Globus pallidus (tissue), 1 donor: ENCODE measurements at regions not wholly inside any gene's neighbourhood (a gene's known extent, or its start where the extent isn't known, plus 50 kb on each side); places are given as distances from the start of the nearest gene placed in this dataset.
"Not testable (repeated sequence)": the region's sequence is repeated elsewhere in the genome, so short reads cannot be mapped to it uniquely, and the experiment has no call there.

Experiments used
- DNase-seq: peaks from one replicate; pipeline ENCODE4 v3.0.0-alpha.2; 2015; ENCODE audit warnings: low spot score

DNA sequence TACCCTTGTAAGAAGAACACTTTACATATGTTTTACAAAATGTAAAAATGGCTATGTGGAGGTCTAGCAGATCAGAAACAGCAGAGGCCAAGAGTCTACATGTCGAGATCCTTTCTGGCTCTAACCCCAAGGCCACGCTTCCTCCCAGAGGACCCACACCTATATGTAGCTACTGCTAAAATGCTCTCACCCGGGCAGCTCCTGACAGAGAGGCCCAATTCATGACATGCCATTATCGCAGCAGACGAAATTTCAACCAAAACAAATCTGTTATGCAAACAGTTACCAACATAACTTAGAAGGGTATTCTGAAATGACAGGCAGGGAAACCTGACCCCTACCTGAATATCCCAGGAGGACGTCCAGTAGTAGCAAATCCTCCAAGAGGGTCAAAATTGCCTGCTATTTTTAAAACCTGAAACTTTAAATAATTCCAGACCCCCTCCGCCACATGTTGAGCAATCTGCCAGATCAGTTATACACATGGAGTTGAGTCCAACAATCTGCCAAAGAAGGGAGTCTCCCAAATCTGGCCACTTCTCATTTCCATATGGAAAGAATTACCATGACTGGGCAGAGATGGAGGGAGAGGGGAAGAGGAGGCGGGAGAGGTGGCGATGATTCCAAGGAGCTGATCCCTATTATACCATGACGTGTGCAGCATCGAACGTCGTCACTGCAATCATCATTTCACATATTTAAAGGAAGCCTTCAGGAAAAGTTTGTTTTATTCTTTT is 192.9 kb upstream of the TBL1X start:
- no peak for DNase-seq

DNA sequence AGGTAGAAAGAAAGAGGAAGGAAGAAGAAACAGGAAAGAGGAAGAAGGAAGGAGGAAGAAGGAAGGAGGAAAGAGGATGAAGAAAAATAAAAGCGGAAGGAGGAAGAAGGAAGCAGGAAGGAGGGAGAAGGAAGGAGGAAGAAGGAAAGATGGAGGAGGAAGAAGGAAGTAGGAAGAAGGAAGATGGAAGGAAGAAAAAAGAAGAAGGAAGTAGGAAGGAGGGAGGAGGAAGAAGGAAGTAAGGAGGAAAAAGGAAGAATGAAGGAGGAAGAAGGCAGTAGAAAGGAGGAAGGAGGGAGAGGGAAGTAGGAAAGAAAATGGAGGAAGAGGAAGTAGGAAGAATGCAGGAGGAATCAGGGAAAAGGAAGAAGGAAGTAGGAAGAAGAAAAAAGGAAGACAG is 191.1 kb upstream of the TBL1X start:
- no peak for DNase-seq

DNA sequence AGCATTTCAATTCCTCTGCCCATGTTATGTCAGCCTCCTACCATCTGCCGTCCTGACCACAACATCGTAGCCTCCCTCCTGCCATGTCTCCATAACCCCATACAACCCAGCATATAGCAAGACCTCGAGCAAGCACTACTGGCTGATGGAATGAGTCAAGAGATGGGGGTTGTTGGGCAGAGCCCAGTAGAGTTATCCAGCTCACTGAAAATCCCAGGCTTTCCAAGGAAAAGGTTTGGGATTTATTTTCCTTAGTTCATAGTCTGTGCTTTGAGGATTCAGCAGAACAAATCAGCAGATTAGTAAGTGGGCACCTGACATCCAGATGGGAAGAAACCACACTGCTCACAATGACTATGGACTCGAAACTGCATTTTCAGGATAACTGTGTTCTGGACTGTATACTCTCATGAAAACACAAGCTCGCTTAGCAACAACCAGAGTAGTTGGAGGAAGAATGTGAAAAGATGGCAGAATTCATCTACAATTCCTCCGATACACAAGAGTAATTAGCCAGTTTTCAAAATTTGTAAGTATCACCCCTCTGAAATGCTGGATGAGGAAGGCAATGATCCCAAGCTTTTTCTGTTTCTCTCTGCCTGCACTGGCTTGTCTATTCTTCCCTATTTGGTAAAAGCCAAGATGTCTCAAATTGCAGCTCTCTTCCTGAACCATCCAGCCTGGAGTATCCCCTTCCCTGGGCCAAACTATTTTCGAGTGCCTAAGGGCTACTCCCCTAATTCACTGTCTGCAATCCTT is 186.2 kb upstream of the TBL1X start:
- no peak for DNase-seq

DNA sequence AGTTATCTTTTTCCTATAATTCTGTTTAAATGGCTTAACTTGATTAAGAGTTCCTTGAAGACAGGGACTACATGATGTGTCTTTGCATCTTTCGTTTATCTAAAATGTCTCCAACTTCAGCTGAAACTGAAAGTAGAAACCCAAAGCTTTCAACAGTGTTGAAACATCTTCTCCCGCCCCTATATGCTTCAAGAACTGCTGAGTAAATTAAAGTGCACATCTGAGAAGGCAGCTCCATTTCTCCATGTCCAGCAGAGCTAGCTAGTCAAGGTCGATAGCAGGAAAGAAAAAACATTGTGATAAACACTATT is 185.7 kb upstream of the TBL1X start:
- DNase-seq = peak; percentile 8

DNA sequence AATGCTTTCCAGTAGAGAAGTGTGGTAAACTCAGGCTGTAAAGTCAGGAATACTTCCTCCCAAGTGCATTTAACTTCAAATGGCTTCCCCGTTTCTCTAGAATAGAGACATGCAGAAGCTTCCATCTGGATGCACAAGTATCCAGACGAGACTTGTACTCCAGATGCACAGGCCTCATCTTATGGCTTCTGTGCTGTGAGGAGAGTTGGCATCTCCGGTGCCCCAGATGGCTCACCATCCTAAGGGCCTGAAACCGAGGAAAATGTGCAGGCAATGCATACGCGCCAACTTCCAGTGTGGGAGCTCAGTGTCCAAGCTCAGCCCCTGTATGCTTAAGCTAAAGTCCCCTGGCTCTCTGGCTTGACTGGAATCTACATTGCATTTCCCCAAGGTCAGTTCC is 184.0 kb upstream of the TBL1X start:
- DNase-seq = no peak

DNA sequence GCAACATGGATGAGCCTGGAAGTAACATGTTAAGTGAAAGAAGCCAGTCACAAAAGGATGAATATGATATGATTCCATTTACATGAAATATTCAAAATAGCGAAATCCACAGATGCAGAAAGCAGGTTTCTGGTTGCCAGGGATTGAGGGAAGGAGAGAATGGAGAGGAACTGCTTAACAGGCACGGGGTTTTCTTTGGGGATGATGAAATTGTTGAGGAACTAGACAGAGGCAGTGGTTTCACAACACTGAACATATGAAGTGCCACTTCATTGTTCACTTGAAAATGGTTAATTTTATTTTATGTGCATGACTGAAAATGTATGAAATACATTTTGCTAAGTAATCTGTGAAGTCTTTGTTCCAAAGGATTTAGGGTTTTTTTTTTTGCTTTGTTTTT is 182.5 kb upstream of the TBL1X start:
- no peak for DNase-seq

DNA sequence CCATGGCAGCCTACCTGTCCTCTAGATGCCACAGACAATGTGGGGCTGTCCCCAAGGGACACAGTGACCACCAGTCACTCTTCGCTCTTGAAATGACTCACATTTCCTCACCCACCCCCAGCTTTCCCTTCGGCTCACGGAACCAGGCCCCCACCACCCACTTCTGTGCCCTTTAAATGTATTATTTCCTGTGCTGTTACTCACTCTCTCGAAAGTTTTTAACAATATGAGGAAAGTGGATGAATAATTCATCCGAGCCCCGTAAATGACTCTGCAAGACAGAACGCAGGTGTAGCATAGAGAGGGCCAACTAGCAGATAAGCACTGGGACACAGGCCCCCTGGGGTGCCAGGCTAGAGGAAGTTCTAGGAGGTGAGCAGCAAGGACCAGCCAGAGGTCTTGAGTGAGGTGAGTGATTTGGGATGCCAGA is 179.5 kb upstream of the TBL1X start:
- no peak for DNase-seq

DNA sequence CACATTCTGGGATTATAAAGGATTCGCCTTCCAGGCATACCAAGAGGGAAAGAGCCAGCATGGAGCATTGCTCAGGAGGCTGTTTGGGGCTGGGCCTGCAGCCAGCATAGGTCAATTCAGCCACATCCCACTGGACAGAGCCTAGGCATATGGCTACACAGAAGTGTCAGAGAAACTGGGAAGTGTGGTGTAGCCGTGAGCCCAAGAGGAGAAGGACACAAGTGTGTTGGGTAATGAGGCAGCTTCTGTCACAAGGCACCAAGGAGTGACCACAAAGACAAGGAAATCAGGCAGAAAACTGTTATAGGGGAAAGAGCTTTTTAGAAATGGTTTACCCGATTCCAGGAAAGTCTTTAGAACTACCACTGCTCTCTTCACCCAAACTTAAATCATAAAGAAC is 178.6 kb upstream of the TBL1X start:
- no peak for DNase-seq

DNA sequence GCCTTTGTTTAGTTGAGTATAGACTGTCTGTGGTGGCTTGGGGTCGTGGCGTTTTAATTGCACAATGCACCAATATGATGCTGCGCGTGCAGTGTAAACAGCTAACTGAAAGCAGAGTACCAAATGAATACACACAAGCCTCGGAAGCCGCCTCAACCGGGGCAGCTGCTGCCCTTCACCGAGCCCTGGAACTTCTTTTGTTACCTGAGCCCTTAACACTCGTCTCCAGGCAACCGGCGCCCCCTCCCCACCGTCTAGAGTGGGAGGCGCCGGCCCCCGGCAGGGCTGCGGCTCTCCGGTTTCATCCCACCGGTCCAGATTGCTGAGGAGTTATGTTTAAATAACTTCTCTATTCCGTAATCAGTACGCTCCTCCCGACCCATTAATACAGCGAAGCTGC is 173.2 kb upstream of the TBL1X start:
- DNase-seq = no peak

DNA sequence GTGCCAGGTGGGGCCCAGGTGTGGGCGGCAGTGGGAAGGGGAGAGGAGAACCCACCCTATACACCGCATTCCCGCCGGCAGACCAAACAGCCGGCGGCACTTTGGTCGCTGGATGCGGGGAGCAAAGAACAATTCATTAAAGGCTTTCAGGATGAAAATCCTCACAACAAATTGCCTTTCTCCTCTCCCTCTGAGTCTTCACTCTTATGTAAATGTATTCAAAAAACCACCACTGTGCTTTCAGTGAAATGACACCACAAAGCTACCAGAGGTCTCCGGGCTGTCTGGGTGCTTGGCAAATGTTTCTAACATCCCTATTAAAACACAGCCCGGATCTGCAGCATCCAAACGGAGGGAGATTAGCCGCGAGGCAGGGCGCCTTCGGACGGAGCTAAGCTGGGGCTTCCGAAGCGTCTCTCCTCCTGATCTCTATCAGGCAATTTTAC is 171.8 kb upstream of the TBL1X start:
- DNase-seq = no peak

DNA sequence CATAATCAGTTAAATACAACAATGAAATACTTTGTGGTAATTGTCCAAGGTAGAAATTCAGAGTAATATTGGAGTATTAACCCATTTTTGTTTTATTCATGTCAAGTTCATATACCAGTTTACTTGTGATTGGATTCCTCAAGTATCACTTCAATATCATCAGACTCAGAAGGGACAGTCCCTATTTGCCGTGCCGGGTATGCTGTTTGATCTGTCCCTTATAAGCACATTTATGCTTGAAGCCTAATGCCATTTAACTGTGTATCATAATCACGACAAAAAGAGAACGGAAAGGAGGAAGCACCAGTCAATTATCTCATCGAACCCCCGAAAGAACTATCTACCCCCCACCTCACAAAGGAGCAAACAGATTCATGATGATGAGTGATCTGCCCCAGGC is 171.0 kb upstream of the TBL1X start:
- no peak for DNase-seq

DNA sequence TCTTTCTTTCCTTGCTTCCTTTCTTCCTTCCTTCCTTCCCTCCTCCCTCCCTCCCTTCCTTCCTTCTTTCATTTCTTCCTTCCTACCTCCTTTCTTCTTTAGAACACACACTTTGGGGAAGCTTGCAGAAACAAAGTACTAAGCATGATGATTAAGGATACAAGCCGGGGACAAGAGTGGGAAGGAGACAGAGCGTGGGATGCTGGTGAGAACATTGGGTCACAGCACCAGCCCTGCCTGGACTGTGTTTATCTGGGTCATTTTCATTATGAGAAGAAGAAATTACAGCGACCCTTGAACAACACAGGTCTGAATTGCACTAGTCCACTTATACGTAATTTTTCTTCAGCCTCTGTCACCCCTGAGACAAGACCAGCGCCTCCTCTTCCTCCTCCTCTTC is 169.3 kb upstream of the TBL1X start:
- no peak for DNase-seq

DNA sequence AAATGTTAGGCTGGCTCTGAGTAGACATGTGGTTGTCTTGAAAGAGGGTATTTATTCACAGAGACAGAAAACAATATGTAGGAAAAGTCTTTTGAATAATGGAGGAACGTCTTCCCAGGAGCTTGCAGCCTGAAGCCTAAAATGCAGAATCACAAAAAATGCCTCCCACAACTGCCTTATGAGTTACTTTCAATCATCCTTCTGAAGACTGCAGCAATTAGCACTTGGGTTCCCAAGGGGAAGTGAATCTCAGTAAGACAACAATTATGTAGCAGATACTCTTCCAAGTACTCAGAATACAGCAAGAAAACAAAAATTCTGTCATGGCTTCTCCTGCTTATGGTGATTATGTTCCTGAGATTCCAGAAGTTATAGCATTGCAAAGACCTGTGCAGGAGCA is 166.6 kb upstream of the TBL1X start:
- no peak for DNase-seq

DNA sequence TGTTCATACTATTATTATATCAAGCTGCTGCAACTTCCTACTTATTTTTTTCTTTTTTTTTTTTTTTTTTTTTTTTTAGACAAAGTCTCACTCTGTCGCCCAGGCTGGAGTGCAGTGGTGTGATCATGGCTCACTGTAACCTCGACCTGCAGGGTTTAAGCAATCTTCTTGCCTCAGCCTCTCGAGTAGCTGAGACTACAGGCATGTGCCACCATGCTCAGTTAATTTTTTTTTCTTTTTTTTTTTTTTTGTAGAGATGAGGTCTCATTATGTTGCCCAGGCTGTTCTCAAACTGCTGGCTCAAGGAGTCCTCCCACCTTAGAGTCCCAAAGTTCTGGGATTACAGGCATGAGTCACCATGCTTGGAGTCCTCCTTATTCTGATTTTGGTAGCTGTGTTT is 165.2 kb upstream of the TBL1X start:
- DNase-seq = not testable (repeated sequence)

DNA sequence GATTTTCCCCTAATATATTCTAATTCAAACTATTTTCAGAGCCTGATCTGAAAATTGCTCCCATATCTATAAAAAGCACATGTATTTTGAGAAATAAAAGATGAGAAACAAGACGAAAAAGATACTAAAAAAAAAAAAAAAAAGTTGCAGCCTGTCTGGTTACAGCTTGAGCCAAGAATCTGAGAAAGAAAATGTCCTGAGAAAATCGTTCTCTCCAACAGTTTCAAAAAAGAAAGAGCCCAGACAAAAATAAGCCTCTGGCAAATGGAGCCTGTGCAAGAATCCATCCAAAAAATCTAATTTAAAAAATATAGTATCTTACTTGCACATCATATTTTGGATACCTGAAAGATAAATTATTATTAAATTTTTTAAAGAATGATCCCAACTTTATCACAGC is 163.0 kb upstream of the TBL1X start:
- DNase-seq = peak; percentile 6

DNA sequence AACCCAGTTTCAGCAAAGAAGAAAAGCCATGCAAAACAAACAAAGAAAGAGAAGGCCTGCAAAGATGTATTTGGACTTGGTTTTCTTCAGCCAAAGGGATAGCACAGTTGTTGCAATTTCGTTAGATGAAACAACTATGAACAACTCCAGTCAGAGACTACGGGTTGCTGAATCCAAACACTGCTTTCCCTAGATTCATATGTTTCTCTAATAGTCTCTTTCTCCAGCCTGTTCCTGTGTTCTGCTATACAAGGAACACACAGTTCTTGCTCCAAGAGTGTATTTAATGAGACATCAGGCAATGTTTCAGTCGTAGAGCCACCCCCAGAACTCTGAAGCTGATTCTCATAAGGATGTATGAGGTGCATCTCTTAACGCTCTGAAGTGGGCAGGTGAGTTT is 162.5 kb upstream of the TBL1X start:
- DNase-seq = peak; percentile 2

DNA sequence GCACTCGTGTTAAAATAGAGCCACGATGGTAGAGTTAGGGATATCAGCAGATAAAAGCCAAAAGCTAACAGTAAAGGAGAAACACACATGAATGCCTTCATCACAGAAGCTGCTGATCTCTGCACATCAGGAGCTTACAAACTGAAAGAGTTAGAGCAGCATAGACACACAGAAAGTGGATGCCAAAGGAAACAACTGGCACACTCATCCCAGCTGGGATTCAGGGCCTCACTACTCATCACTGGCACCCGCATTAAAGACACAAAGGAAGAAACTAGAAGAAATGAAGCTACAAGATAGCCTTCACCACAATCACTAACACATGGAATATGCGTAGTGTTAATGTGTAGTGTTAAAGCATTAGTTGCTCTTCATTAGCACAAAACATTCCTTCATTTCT is 156.4 kb upstream of the TBL1X start:
- DNase-seq = no peak

DNA sequence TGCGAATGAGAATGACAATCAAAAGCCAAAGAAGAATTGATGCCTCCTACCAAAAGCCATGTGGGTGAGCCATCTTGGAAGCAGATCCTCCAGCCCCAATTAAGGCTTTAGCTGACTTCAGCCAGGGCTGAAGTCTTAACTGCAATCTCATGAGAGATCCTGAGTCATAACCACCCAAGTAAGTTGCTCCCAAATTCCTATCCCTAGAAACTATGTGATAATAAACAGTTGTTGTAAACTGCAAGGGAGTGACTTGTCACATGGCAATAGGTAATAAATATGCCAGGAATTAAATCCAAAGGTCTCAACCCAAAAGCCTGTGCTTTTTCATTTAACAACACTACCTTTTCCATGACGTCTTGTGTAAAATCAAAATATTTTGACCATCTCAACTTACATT is 154.2 kb upstream of the TBL1X start:
- no peak for DNase-seq

DNA sequence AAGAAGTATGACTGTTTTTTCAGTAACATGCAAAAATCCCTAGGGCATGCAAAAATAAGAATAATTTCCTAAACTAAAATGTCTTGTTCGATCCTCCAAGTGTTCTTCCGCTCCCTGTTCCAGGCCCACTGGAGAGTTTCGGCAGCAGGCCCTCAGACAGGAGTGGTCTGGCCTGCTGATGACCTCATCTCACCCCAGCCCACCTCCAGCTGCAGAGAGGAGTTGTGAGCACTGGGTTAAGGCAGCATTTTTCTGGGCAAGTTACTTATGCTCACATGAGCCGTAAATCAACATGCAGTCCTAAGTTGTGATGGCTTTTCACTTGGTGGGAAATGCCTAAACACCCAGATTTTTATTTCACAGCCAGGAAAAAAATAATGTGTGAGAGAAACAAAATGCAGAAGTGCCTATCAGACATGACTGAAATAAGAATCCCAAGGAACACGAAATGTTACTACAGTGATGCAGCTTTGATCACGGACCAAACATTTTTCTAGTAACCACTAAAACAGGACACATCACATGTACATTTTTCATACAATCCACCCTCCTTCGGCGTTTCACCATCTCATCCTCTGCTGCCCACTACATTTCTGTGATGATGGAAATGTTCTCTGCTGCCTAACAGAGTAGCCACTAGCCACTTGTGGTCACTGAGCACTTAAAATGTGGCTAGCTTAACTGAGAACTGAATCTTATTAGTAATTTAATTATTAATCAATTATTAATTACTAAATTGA is 153.3 kb upstream of the TBL1X start:
- DNase-seq = no peak

DNA sequence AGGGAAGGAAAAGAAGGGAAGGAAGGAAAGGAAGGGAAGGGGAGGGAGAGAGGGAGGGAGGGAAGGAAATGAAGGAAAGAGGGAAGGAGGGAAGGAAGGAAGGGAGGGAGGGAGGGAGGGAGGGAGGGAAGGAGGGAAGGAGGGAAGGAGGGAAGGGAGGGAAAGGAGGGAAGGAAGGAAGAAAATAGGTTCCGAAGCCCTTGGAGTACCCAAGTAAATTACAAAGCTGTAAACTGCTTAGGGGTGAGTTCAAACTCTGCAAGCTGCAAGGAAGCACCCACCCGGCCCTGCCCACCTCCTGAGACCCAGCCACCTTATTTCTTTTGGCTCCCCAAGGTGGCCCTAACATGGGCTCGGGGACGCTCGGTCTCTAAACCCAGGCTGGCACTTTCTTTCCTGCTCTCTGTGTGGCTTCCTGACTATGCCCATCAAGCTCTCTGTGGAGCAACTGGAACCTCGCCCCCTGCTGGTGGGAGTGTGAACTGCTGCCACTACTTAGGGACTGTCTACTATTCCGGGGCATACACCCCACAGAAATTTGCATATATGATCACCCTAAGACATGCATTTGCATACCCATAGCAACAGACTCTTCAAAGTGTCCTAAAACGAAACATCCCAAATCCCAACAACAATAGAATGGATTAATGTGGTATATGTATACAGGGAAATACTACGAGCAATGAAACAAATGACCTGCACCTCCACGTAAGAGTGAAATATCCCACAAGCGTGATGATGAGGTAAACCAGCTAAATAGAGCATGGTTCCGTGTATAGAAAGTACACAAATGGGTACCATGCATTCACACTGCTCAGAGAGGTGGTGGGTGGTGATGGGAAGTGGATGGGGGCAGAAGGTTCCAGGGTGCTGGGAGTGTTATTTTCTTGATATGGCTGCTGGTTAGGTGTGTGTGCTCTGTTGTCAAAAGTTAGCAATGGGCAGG is 151.7 kb upstream of the TBL1X start:
- DNase-seq = no peak

DNA sequence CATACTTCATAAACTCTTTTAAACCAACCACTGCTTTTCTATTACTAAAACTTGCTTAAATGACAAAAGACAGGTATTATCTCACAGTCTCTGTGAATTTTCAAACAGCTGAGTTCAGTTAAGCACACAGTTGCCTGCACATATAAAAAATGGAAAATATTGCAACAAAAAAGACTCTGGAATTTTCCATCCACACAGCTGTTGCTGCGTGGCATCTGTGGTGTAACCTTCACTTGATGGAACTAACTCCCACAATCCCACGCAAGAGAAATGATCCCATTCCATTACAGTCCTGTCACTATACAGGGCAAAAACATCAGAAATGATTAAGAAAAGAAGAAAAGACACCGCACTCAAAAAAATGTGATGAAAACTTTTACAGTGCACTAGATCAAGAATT is 149.8 kb upstream of the TBL1X start:
- no peak for DNase-seq

DNA sequence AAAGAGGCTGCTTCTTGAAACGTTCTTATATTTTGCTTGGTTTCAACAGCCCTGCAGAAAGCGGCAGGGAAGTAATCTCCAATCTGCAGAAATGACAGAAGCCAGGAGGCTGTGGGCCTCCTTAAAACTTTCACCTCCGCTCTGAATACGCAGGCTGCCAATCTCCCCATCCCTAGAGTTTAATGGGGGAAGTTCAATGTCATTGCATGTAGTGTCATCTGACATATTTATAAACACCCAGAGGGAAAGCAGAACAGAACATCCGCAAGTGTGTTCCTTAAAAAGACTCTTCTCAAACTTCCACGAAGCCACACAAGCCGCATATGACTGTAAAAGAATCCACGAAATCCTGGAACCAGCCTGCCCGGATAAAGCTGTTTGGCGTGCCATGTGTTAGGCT is 148.8 kb upstream of the TBL1X start:
- DNase-seq = no peak
